Fibroblast of skin of left quadriceps (primary cell): ENCODE measurements at regions not wholly inside any gene's neighbourhood (a gene's known extent, or its start where the extent isn't known, plus 50 kb on each side); places are given as distances from the start of the nearest gene placed in this dataset.

Source experiments
- DNase-seq, 2 experiments: peaks; one replicate each; pipeline ENCODE4 v3.0.0-alpha.2; 2013; ENCODE audit warnings: low read depth in 2 of 2

DNA sequence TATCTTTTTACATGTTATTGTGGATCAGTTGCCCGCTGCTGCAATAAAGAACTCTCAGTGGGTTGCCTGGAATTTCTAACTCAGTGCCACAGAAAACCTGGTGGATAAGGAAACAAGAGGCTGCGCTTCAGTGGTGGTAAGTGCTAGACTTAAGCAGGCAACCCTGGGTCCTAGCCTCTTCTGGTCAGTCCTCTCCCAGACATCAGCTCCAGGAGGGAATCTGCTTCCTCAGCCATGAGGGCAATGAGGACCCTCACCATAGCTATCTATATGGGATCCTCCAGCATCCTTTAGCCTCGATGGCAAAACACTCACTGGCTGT lies 490.7 kb upstream of the SULF2 start:
- no peak for DNase-seq

GRCh38 chr20:48275286-48276020 lies 490.2 kb upstream of the SULF2 start:
- no peak for DNase-seq

- DNase-seq: no peak
Observed at GRCh38 chr20:48273843-48274242, 488.6 kb upstream of the SULF2 start.

DNA sequence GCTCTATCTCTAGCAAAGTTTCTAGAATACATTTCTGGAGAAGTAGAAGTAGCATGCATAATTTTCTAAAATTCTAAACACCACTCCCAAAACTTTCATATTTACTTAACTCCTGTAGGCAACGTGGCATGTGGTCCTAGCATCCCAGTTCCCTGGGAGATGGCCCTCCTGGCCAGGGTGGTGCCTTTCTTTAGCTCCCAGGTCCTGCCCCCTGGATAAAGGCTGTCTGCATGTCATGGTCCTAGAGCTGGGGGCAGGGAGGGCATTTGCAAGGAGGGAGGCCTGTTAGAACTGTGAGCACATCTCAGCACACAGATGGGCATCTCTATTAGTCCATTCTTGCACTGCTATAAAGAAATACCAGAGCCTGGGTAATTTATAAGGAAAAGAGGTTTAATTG lies 485.6 kb upstream of the SULF2 start:
- no peak for DNase-seq

- no peak for DNase-seq
Observed at GRCh38 chr20:48267860-48268633, 482.8 kb upstream of the SULF2 start.

GRCh38 chr20:48266571-48266970 lies 481.3 kb upstream of the SULF2 start:
- DNase-seq: no peak

DNA sequence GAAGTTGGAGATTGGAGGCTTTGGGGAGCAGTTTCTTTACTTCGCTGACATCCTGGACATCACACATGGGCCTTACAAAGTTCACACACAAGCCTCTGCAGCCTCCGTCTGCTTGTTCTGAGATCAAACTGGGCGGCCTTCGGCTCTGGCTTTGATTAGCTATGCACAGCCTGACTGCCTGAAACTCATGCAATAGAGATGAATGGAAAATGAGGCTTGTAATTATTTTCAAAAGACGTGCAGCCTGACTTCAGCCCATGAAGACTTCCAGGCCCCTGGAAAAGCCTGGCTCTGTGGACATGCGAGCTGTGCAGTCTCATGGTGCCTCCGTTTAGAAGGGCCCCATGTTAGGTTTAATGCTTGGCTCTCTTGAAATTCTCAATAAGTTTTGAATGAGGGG lies 480.5 kb upstream of the SULF2 start:
- DNase-seq: no peak

DNA sequence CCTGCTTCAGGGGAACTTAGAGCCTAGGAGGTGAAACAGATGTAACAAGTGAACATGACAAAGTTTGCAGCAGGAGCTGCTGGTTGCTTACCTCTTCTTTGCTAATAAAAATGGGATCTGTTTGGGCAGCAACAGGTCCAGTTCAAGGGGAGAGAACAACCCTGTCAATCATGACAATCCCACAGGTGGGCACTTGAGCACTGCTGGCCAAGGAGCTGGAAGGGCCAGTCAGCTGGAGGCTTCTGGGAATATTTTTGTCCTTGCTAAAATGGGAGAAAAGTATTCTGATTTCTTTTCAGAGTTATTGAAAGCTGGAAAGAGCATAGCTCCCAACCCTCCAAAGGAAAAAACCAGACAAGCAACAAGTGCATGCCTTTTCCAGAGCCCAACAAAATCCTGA lies 477.7 kb upstream of the SULF2 start:
- DNase-seq: no peak

- DNase-seq: no peak
Observed at GRCh38 chr20:48262466-48262865, 477.2 kb upstream of the SULF2 start.

- DNase-seq: no peak
Observed at GRCh38 chr20:48261398-48261910, 476.2 kb upstream of the SULF2 start.

- no peak for DNase-seq
Observed at GRCh38 chr20:48260129-48260756, 475.0 kb upstream of the SULF2 start.

GRCh38 chr20:48259456-48259855 lies 474.2 kb upstream of the SULF2 start:
- DNase-seq: no peak

DNA sequence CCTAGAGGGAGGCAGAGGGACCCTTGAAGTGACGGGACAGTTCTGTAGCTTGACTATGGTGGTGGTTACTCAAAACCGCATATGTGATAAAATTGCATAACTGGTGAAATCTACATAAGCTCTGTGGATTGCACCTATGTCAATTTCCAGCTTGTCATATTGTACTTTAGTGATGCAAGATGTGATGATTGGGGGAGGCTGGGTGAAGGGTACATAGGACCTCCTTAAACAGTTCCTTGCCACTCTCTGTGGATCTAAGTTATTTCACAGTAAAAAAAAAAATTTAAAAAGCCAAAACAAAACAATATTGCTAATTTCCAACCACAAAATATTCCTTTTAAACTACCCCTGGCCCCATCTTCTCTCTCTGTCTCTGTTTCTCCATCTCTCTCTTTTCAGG lies 472.6 kb upstream of the SULF2 start:
- DNase-seq: no peak

DNA sequence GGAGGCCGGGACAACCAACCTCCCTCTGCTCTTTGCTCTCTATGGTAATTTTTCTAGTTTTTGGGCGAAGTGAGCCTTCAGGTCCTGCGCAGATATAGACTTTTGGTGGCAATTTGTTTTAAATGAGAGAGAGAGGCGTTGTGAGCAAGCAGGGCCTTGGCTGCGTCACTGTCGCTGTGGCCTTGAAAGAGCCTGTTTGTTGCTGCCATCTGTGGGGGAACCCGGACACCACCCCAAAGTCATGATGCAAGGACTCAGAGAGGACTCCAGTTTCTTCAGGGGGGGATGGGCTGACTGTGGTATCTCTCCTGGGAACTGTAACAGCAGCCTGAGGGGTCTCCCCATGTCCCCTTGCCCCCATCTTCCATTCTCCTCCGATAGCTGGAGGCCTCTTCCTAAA lies 462.7 kb upstream of the SULF2 start:
- DNase-seq: no peak

DNA sequence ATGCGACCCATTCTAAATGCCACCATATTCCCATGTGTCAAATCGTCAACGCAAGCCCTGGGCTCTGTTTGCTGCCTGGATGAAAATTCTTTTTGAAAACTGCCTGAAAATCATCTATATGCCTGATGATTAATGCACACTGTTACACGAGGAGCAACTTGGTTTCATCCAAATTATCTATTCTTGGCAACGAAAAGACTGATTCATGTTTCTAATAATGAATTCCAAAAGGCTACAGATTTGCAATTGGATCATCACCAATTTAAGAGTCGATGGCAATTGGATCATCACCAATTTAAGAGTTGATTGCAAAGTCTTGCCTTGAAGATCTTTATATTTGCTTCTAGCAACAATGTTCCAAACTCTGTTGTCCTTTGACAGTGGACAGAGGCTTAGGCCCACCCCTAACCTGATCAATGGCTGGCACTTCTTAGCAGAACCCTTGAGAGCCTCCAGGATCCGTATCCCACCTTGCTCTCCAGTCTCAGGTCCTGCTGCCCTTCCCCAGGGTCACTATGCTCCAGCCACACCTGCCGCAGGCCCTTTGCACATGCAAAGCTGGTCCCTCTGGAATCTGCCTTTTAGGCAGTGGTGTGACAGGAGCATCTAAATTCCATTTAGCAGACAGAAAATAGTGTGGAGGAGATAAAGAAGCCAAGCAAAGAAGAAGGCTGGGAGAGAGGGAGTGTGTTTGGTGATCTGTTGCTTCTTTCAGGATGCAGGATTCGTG lies 460.9 kb upstream of the SULF2 start:
- peak; percentile 31 to 42 for DNase-seq

DNA sequence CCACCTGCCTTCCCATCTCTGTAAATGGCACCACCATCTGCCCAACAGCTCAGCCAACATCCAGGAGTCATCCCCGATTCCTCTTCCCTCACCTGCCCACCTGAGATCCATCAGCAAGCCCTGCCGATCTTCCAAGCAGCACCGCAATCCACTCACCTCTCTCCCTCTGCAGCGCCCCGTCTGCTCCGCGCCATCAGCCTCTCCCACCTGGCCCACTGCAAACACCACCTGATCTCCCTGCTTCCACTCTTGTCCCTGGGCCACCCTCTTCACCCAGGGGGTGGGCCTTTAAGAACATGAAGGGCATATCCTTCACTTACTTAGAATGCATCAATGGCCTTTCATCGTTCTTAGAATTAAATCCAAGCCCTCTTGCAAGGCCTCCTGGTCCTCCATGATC lies 457.3 kb upstream of the SULF2 start:
- no peak for DNase-seq

- DNase-seq: no peak
Observed at GRCh38 chr20:48241482-48241881, 456.2 kb upstream of the SULF2 start.

GRCh38 chr20:48238781-48239180 lies 453.5 kb upstream of the SULF2 start:
- no peak for DNase-seq

DNA sequence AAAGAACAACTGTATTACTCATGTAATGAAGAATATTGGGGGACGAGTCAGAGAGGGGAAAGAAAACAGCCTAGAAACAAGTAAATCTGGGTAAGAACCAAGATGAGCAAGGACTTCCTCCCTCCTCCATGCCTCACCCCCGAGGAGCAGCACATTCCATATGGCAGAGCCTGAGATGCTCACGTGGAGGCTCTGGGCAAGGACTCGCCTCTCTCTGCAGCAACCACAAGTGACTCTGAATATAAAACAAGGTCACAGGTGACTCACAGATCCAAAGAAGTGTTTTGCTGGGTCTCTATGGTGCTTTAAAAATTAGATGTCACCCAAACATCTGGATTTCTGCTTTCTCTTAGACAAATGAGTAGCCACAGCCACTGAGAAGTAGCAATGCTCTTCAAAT lies 453.0 kb upstream of the SULF2 start:
- peak; percentile 45 to 46 for DNase-seq

GRCh38 chr20:48236000-48236970 lies 451.0 kb upstream of the SULF2 start:
- no peak for DNase-seq

GRCh38 chr20:48234951-48235350 lies 449.7 kb upstream of the SULF2 start:
- DNase-seq: no peak
